Transverse colon (tissue), 4 donors: ENCODE measurements at regions not wholly inside any gene's neighbourhood (a gene's known extent, or its start where the extent isn't known, plus 50 kb on each side); places are given as distances from the start of the nearest gene placed in this dataset.

Experiments
- EP300 ChIP-seq: sonication (generic); formaldehyde crosslinking; IDR thresholded peaks from one replicate; pipeline ENCODE4 v1.6.1; 2017; ENCODE audit warnings: antibody characterized with exemption, low read depth
- POLR2A ChIP-seq: fragments of 450-650 bp; IDR thresholded peaks from one replicate; pipeline ENCODE4 v1.6.1; 2016; ENCODE audit warnings: antibody characterized with exemption, mild to moderate bottlenecking, moderate library complexity
- POLR2AphosphoS5 ChIP-seq, 3 donors: sonication (generic); formaldehyde crosslinking; IDR thresholded peaks; one replicate each; pipeline ENCODE4 v1.6.1; 2016; ENCODE audit warnings: antibody characterized with exemption in 3 of 3
- TF ChIP-seq, protein P1 (sequence below), 5 experiments: fragments of 200-600 bp in 3 of 5; fragments of 450-650 bp in 2 of 5; sonication (generic) in 3 of 5; IDR thresholded peaks; 1 replicate in 2 of 5; 2 replicates in 3 of 5; pipeline ENCODE4 v1.5.1; 2016 to 2017; ENCODE audit warnings: antibody characterized with exemption in 5 of 5, inconsistent platforms in 3 of 5, mild to moderate bottlenecking in 2 of 5, moderate library complexity in 1 of 5

DNA sequence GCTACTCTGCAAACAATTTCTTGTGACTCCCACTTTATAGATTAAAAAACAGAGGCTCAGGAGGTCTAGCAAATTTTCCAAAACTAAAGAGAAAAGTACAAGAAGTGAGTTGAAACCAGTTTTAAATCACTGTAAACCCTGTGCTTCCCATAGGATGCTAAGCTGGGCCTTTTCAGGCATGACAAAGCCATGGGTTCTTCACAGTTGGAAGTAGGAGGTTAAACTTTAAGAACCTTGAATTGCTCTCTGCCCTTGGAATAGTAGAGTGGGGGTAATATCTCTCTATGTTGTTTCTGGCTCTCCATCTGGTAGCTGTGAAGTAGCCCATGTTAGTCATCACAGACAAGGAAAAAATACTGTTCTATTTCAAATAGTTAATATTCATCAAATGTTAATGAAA, 193.6 kb upstream of the SATB1 start:
- TF ChIP-seq POLR2A (no peak), EP300 (no peak), POLR2AphosphoS5 (IDR thresholded peaks at IDR 0.05) (no peak)
- TF ChIP-seq, protein P1, sequence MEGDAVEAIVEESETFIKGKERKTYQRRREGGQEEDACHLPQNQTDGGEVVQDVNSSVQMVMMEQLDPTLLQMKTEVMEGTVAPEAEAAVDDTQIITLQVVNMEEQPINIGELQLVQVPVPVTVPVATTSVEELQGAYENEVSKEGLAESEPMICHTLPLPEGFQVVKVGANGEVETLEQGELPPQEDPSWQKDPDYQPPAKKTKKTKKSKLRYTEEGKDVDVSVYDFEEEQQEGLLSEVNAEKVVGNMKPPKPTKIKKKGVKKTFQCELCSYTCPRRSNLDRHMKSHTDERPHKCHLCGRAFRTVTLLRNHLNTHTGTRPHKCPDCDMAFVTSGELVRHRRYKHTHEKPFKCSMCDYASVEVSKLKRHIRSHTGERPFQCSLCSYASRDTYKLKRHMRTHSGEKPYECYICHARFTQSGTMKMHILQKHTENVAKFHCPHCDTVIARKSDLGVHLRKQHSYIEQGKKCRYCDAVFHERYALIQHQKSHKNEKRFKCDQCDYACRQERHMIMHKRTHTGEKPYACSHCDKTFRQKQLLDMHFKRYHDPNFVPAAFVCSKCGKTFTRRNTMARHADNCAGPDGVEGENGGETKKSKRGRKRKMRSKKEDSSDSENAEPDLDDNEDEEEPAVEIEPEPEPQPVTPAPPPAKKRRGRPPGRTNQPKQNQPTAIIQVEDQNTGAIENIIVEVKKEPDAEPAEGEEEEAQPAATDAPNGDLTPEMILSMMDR (IDR thresholded peaks at IDR 0.05): no peak
